H4 (cell line): ENCODE measurements at regions not wholly inside any gene's neighbourhood (a gene's known extent, or its start where the extent isn't known, plus 50 kb on each side); places are given as distances from the start of the nearest gene placed in this dataset.
A peak's percentile ranks its signal among the peaks of the same experiment; 100 is the strongest.
"Not testable (repeated sequence)": the region's sequence is repeated elsewhere in the genome, so short reads cannot be mapped to it uniquely, and the experiment has no call there.

Source experiments
- DNase-seq: peaks from one replicate; pipeline ENCODE4 v3.0.0-alpha.2; 2015; ENCODE audit warnings: low spot score

DNA sequence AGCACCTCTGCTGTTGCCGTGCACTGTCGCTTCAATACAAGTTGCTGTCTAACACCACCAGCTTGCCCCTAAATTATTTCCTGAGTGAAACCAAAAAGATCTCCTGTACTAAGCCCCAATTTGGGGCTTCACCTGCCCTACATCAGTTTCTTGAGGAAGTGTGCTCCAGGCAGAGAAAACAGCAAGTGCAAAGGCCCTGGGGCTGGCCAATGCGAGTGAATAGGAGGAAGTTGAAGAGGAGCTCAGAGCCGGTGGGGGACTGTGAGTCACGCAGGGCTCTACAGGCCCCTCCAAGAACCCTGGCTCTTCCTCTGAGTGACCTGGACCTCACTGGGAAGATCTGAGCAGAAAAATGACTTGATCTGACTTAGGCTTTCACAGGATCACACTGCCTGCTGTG is 117.2 kb downstream of the IPO8 start:
- DNase-seq = no peak

DNA sequence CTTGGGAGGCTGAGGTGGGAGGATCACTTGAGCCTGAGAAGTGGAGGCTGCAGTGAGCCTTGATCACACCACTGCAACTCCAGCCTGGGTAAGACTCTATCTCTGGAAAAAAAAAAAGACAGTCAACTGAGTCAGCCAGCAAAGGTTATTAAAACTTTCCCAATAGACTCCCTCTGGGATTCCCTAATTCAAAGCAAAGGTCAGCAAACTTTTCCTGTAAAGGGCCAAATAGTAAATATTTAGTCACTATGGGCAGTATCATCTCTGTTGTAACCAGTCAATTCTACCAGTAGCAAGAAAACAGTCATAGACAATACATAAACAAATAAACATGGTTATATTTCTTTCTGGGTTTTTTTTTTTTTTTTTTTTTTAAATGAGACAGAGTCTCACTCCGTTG is 122.5 kb downstream of the IPO8 start:
- DNase-seq = no peak

DNA sequence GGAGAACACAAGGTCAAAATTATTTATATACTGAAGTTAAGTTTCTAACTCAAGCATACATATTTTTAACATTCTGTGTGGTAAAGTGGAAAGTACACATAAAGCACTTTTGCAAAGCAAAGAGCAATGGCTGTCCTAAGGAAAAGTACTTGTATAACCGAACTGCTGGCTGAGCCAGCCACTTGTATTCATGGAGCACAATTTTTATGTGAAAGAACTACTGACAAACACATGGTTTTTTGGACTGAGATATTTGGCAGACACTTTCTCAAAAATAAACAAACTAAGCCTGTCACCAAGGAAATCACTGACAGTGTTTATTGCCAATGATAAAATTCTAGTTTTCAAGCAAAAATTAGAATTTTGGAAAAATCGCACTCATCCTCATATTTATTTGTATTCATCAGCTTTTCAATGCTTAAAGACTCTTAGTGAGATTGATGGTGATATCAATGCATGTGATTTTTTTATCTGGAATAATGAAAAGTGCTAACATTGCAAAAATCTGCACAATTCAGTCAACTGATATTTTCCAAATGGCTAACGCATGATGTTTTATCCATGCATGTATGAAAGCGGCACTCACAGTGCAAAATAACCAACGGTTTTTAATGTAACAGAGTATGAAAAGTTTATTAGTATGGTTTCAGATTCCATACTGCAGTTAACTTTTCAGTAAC is 125.3 kb downstream of the IPO8 start:
- DNase-seq = no peak

DNA sequence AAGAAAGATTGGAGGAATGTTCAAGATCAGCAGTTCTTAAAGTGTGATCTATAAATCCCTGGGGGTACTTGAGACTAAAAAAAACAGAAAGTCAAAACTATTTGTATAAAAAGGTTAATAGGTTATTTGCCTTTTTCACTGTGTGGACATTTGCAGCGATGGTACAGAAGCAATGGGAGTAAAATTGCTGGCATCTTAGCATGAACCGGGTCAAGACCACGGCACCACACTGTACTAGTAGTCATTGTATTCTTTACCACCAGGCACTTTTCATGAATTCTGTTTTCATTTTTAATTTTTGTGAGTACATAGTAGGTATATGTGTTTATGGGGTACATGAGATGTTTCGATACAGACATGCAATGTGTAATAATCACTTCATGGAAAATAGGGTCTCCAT is 126.2 kb downstream of the IPO8 start:
- DNase-seq = no peak

DNA sequence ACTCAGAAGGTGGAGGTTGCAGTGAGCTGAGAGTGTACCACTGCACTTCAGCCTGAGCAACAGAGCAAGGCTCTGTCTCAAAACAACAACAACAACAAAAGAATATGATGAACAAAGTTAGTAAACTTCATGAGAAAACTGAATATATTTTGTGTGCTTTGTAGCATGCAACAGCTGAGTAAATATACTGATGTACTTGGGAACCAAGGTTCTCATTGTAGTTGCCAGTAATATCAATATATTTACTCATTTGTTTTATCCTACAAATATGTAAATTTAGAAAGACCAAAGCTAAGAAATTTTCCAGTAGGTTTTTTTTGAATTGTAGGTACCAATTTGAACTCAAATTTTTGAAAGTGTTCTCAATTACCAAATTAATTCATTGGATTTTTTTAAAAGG is 127.2 kb downstream of the IPO8 start:
- DNase-seq = no peak

DNA sequence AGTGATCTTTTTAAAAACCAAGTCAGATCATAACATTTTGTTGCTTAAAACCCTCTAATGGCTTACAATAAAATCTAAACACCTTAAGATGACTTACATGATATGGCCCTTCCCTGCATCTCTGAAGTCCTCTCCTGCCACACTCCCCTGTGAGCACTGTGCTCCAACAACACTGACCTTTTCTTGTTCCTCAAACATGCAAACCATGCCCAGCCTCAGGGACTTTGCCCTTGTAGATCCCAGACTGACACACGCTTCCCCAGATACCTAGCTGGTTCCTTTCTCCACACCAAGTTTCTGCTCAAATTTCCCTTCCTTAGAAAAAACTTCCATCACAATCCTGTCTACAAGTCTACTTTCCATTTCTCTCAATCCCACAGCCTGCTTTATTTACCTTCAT is 128.6 kb downstream of the IPO8 start:
- no peak for DNase-seq

DNA sequence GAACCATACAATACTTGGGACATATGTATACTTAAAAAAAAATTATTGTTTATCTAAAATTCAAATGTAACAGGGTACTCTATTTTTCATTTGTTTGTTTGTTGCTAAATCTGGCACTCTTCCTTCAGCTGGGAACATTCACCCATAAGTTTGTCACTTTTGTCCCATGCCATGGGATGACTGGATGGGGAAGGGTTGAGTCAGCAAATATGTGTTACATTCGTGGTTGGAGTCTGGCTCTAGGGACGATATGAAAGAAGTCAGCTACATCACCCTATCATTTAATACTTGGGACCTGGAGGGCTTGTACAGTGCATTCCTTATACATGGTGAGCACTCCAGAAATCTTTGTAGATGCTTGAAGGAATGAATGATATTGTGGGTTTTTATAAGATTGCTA is 131.3 kb downstream of the IPO8 start:
- no peak for DNase-seq

DNA sequence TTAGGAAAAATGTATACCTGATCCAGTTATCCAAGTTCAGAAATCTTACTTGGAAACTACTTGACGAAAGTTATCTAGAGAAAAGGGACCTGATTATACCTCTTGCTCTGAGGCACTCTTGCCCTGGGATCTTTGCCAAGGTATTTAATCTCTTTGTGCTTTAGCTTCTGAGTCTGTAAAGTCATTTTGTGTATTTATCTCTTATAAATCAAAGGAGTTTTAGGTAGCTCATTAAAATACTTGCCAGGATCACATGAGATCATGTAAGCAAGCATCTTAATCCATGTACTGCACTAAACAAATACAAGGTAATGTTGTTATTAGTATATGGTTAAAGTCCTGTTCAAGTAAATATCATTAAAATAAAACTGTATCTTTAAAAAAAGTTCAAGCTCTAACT is 147.5 kb downstream of the IPO8 start:
- DNase-seq = no peak

DNA sequence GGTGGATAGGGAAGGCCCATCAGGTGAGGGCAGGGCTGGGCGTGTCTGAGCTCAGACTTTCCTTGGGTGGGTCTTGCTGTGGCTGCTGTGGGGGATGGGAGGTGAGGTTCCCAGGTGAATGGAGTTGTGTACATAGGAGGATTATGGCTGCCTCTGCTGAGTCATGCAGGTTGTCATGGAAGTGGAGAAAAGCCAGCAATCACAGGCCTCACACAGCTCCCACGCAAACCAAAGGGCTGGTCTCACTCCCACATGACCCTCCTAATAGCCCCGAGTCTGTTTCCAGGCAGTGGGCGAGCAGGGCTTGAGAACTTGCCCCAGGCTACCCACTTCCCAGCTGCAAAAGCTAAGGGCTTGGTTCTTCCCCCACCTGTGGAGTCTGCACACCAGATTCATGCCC is 149.5 kb downstream of the IPO8 start:
- DNase-seq = peak; percentile 3

DNA sequence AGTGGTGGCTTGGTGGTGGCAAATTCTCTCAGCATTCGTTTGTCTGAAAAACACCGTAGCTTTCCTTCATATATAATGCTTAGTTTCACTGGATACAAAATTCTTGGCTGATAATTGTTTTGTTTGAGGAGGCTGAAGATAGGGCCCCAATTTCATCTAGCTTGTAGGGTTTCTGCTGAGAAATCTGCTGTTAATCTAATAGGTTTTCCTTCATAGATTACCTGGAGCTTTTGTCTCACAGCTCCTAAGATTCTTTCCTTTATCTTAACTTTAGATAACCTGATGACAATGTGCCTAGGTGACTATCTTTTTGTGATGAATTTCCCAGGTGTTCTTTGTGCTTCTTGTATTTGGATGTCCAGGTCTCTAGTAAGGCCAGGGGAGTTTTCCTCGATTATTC is 151.0 kb downstream of the IPO8 start:
- not testable (repeated sequence) for DNase-seq

DNA sequence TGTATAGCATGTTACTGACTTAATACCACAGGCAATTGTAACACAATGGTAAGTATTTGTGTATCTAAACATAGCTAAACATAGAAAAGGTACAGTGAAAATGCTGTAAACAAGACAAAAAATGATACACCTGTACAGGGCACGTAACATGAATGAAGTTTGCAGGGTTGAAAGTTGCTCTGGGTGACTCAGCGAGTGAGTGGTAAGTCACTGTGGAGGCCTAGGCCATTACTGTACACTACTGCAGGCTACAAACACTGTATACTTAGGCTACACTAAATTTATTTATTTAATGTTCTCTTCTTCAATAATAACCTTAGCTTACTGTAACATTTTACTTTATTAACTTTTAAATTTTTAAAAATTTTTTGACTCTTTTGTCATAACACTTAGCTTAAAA is 158.4 kb downstream of the IPO8 start:
- DNase-seq = no peak

DNA sequence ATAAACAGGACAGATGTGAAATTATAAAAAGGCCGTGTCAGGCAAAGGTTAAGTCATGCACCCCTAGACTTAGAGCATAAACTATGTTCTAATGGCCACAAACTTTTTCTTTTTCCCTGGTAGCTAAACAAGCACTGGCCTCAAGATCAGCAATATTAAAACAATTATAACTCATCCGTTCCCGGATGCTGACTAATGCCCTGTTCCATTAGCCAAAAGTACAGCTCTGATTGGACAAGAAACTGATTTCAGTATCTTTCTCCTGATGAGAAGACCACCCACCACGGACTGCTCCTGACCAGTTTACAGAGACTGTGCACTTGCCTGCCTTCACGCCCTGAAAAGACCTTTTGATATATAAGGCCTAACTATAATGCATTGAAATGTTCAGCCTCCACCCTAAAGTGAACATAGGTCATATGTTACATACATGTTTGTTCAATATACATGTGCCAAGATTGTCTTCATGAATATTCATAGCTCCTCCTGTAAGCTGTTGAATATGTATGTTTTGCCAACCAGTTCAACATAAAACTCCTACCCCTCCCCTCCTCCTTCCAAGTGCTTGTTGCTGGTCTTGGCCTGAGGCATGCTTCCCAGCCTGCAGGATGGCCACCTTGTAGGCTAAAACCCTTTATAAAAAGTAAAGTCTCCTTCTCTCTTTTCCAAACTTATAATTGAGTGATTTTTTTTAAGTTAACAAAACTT is 162.0 kb downstream of the IPO8 start:
- DNase-seq = no peak

DNA sequence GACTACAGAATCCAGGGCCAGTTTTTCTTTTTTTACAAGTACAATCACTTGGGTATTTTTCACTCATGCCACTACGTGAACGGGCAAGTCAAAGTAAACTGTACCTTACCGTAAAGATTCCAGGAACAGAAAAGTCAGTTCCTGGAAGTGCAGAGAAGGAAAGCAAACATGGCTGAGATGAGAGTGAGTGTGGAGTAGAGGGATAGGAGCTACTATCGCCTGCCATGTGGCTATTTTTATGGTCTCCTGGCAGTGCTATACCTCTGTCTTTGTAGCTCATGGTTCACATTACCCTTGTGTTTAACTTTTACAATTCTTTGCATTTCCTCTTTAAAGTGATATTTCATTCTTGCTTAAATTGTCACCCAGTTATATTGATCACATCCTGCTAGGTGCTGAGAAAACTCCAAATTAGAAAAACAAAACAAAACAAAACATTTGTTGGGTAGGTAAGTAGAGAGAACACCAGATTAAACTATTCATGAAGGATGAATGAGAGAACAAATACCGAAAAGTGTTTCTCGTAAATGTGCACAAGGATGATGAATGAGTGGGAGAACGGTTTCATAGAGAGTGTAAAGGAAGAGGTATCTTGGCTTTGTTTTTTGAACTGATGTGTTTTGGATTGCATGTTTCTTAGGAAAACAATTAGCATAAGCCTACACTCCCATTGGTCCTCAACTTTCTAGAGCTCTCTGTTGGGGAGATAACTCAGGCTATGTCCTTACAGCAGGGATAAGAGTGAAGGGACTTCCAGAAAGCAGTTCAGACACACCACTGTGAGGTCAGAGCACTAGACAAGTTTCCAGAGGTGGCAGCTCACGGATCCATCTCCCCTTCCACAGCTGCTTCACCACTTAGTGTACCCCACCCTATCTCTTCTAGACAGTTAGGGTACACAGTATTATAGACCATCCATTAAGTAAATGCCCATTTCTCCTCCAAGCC is 163.7 kb downstream of the IPO8 start:
- DNase-seq = no peak

DNA sequence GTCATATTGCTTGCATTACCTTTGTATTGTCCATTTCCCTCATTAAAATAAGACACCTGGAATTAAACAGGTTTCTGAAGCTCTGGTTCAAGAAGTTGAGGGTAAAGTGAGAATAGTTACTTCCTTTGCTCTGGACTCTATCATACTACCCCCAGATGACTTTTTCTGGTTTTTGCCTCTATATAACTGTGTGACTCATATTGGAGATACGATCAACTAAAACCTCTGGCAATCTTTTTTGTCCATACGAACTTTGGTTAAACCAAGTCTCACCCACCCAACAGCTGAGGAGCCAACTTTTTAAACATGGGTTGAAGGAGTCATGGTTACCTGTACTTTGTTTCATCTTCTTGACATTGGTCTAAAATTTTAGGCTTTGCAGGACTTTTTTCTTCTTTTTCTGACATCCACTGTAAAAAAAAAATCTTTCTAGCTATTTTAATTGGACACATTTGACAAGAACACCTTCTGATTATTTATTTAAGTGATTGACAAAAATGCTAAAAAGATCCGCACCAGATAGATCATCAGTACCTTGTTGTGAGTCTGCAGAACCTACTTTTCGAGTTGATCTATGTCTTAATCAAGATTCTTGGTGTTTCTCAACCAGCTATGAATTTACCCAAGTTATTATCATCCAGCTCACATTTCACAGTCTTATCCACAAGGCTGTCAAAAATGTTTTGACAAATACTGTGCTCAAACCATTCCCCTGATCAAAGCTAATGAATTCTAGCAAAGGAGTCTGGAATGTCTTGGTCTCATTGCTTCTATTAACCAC is 166.0 kb downstream of the IPO8 start:
- DNase-seq = no peak

DNA sequence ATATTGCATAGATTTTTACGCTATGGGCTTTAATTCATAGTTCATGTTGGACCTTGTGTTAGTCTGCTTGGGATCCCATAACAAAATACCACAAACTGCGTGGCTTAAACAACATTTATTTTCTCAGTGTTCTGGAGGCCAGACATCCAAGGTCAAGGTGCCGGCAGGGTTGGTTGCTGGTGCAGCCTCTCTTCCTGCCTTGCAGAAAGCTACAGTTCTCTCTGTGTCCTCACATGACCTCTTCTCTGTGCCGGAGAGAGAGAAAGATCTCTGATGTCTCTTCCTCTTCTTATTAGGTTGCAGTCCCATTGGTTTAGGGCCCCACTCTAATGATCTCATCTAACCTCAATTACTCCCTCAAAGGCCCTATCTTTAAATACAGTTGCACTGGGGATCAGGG is 170.5 kb downstream of the IPO8 start:
- DNase-seq = no peak

DNA sequence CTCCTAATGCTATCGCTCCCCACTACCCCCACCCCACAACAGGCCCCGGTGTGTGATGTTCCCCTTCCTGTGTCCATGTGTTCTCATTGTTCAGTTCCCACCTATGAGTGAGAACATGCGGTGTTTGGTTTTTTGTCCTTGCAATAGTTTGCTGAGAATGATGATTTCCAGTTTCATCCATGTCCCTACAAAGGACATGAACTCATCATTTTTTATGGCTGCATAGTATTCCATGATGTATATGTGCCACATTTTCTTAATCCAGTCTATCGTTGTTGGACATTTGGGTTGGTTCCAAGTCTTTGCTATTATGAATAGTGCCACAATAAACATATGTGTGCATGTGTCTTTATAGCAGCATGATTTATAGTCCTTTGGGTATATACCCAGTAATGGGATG is 175.4 kb downstream of the IPO8 start:
- not testable (repeated sequence) for DNase-seq

DNA sequence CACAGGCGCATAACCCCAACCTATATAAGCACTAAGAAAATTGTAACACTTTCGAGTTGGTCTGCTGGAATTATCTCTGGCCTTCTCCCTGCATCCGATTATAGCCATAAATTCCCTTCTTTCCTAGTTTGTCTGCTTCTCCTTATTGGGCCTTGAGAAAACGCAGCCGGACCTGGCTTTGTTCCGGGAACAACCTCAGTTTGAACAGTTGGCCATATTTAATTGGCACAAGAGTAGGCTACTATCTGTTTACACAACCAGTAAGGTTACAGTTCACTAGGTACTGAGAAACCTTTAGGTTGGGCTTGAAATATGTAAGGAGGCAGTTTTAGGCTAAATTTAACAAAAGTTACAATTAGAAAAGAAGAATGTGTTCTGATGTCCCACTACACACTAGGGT is 176.1 kb downstream of the IPO8 start:
- no peak for DNase-seq

DNA sequence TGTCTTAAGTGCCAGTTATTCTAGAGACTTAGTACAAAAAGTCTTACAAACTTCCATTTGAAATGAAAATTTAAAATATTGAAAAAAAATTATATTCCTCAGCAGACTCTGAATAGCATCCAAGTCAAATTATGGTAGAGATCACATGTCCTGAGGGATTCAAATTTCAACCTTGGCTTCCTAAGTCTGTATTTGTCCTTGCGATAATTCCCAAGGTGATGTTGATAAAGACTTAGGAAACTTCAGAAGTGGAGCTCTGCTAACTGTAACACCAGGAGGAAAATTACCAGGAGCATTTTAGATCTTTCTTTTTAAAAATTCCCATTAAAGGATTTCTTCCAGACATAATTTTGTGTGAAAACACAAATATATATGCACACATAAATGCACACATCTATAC is 178.3 kb downstream of the IPO8 start:
- no peak for DNase-seq

DNA sequence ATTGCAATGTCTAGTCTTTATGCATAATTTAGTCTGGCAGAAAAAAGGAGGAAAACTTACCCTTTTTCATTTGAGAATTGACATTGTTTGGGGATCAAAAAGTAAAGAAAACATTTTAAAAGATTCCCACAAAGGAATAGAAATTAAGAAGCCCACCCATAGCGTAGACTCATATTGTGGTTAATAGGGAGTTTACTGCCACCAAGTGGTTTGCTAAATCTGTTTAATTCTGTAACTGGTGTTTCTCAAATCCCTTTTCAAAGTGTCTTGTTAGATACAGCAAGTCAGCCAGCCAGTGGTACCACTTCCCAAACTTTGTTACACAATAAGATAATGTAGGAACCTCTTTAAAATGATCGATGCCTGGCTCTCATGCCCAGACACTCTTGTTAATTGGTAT is 180.3 kb downstream of the IPO8 start:
- no peak for DNase-seq

DNA sequence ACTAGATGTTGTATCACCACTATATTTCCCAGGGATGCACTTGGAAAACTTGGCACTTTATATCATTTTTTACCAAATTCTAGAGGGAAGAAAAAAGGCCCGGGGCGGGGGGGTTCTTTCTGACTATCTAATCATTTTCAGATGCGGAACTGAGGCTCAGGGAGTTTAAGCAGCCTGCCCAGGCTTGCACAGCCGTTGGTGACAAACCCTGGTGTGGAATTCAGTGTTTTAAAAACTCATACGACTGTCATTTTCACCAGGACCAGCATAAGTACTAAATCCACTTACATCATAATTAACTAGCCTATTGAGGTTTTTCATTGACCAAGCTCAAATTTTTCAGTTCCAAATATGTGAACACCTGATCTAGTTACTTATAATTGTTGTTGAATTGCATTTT is 181.0 kb downstream of the IPO8 start:
- no peak for DNase-seq

DNA sequence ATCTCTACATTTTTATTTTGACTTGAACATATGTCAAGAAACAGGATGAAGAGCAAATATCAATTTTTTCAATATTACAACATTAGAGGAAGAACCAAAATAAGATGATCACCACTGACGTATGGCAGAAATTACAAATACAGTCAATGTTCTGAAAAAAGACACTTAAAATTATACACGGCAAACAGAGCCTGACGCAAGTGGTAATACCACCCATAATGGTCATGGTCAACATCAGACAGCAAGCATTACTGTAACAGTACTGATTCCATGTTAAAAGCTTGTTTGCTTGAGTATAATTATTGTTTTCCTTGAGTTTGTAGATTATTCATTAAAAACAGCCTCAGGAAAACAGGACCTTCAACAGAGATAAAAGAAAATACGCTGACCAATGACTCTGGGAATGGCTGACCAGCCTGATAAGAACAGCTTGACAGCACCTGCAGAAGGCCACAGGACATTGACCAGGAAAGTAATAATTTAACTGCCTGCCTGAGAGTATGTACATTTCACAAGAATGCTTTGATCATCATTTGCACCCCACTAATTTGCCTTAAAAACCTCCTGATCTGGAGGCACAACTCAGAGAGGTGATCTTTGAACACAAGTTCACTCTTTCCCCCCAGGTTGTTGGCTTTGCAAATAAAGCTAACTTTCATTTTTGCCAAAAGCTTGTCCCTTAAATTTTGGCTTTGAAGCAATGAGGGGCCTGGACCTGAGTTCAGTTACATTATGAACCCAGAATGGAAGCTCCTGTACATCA is 187.3 kb downstream of the IPO8 start:
- DNase-seq = no peak
